ENCODE measurements at regions not wholly inside any gene's neighbourhood (a gene's known extent, or its start where the extent isn't known, plus 50 kb on each side); places are given as distances from the start of the nearest gene placed in this dataset.

- TF ChIP-seq, protein P1, sequence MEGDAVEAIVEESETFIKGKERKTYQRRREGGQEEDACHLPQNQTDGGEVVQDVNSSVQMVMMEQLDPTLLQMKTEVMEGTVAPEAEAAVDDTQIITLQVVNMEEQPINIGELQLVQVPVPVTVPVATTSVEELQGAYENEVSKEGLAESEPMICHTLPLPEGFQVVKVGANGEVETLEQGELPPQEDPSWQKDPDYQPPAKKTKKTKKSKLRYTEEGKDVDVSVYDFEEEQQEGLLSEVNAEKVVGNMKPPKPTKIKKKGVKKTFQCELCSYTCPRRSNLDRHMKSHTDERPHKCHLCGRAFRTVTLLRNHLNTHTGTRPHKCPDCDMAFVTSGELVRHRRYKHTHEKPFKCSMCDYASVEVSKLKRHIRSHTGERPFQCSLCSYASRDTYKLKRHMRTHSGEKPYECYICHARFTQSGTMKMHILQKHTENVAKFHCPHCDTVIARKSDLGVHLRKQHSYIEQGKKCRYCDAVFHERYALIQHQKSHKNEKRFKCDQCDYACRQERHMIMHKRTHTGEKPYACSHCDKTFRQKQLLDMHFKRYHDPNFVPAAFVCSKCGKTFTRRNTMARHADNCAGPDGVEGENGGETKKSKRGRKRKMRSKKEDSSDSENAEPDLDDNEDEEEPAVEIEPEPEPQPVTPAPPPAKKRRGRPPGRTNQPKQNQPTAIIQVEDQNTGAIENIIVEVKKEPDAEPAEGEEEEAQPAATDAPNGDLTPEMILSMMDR (IDR thresholded peaks at IDR 0.05), result no peak
- no peak for TF ChIP-seq EP300 (IDR thresholded peaks at IDR 0.05)
These were observed 294.6 kb upstream of the UGT8 start for GRCh38 chr4:114304046-114304445.
